Liver (tissue), 8 donors: ENCODE measurements at regions not wholly inside any gene's neighbourhood (a gene's known extent, or its start where the extent isn't known, plus 50 kb on each side); places are given as distances from the start of the nearest gene placed in this dataset.

Experiments used
- DNase-seq: peaks from one replicate; pipeline ENCODE4 v3.0.0-alpha.2; 2017; ENCODE audit warnings: low spot score
- H3K27ac ChIP-seq, 2 donors: one replicate each; pipeline ENCODE4 v1.7.0; 2013; ENCODE audit warnings: inconsistent platforms in 2 of 2, low read length in 2 of 2, control low read depth in 1 of 2, low read depth in 1 of 2, mild to moderate bottlenecking in 1 of 2
- H3K27me3 ChIP-seq, 4 donors: one replicate each; pipeline versions ENCODE4 v1.6.1 to v1.7.0; 2013; ENCODE audit warnings: low read length in 3 of 4, inconsistent platforms in 1 of 4, mild to moderate bottlenecking in 1 of 4, moderate library complexity in 1 of 4; ENCODE audit not compliant: control insufficient read depth in 4 of 4, insufficient read depth in 4 of 4
- H3K36me3 ChIP-seq, 4 donors: one replicate each; pipeline versions ENCODE4 v1.6.1 to v1.7.0; 2013; ENCODE audit warnings: low read length in 3 of 4, mild to moderate bottlenecking in 3 of 4, low read depth in 1 of 4, moderate library complexity in 1 of 4; ENCODE audit not compliant: control insufficient read depth in 4 of 4, insufficient read depth in 3 of 4
- H3K4me1 ChIP-seq, 4 donors: one replicate each; pipeline versions ENCODE4 v1.6.1 to v1.7.0; 2013; ENCODE audit warnings: low read length in 3 of 4, mild to moderate bottlenecking in 3 of 4, moderate library complexity in 1 of 4; ENCODE audit not compliant: control insufficient read depth in 4 of 4, insufficient read depth in 4 of 4
- H3K4me3 ChIP-seq, 3 donors: one replicate each; pipeline versions ENCODE4 v1.6.1 to v1.7.0; 2013; ENCODE audit warnings: low read length in 3 of 3, control low read depth in 1 of 3, low read depth in 1 of 3, mild to moderate bottlenecking in 1 of 3
- H3K9ac ChIP-seq, 2 donors: one replicate each; pipeline ENCODE4 v1.7.0; 2013; ENCODE audit warnings: low read length in 2 of 2, mild to moderate bottlenecking in 2 of 2, moderate library complexity in 2 of 2, control low read depth in 1 of 2, low read depth in 1 of 2
- H3K9me3 ChIP-seq, 4 donors: one replicate each; pipeline versions ENCODE4 v1.6.1 to v1.7.0; 2013; ENCODE audit warnings: low read length in 3 of 4; ENCODE audit not compliant: control insufficient read depth in 4 of 4
- EGR1 ChIP-seq, 2 donors: IDR thresholded peaks; 2 replicates each; pipeline ENCODE4 v1.6.1; 2016 to 2018; ENCODE audit warnings: antibody characterized with exemption in 2 of 2, low read depth in 2 of 2
- FOXA1 ChIP-seq: IDR thresholded peaks from 2 replicates; pipeline ENCODE4 v1.6.1; 2016; ENCODE audit warnings: antibody characterized with exemption
- GABPA ChIP-seq, 2 donors: IDR thresholded peaks in 1 of 2; conservative IDR thresholded peaks in 1 of 2; 2 replicates each; pipeline ENCODE4 v1.6.1; 2016; ENCODE audit warnings: antibody characterized with exemption in 2 of 2, mild to moderate bottlenecking in 1 of 2, moderate library complexity in 1 of 2
- HNF4A ChIP-seq, 2 donors: conservative IDR thresholded peaks; 2 replicates each; pipeline ENCODE4 v1.6.1; 2016; ENCODE audit warnings: antibody characterized with exemption in 2 of 2, mild to moderate bottlenecking in 2 of 2
- HNF4G ChIP-seq: IDR thresholded peaks from 2 replicates; pipeline ENCODE4 v1.6.1; 2016; ENCODE audit warnings: antibody characterized with exemption
- JUND ChIP-seq, 2 donors: IDR thresholded peaks; 2 replicates each; pipeline ENCODE4 v1.6.1; 2016; ENCODE audit warnings: antibody characterized with exemption in 2 of 2
- MAX ChIP-seq: IDR thresholded peaks from 2 replicates; pipeline ENCODE4 v1.6.1; 2016; ENCODE audit warnings: antibody characterized with exemption
- NR2F2 ChIP-seq: IDR thresholded peaks from 2 replicates; pipeline ENCODE4 v1.6.1; 2016; ENCODE audit warnings: antibody characterized with exemption
- RAD21 ChIP-seq, 2 donors: IDR thresholded peaks; 2 replicates each; pipeline ENCODE4 v1.6.1; 2016; ENCODE audit warnings: antibody characterized with exemption in 2 of 2, mild to moderate bottlenecking in 2 of 2
- REST ChIP-seq: IDR thresholded peaks from 2 replicates; pipeline ENCODE4 v1.6.1; 2016; ENCODE audit warnings: antibody characterized with exemption, mild to moderate bottlenecking
- RXRA ChIP-seq, 2 donors: IDR thresholded peaks; 2 replicates each; pipeline ENCODE4 v1.6.1; 2017 to 2018; ENCODE audit warnings: antibody characterized with exemption in 2 of 2, mild to moderate bottlenecking in 1 of 2
- SP1 ChIP-seq: IDR thresholded peaks from 2 replicates; pipeline ENCODE4 v1.6.1; 2018; ENCODE audit warnings: antibody characterized with exemption, mild to moderate bottlenecking
- TAF1 ChIP-seq: conservative IDR thresholded peaks from 2 replicates; pipeline ENCODE4 v1.6.1; 2016; ENCODE audit warnings: antibody characterized with exemption, mild to moderate bottlenecking
- YY1 ChIP-seq: IDR thresholded peaks from 2 replicates; pipeline ENCODE4 v1.6.1; 2016; ENCODE audit warnings: antibody characterized with exemption, mild to moderate bottlenecking
- ZBTB33 ChIP-seq: IDR thresholded peaks from 2 replicates; pipeline ENCODE4 v1.6.1; 2016; ENCODE audit warnings: antibody characterized with exemption
- WGBS: extraction: QIAGEN DNeasy Blood & Tissue Kit; methylation state at CpG from one replicate; pipeline ENCODE4 v1.1.7; 2013; 5-methylcytosine and 5-hydroxymethylcytosine counted together
- TF ChIP-seq, protein P1 (sequence below): fragments of 150-350 bp; IDR thresholded peaks from 2 replicates; pipeline ENCODE4 v1.5.1; 2017; ENCODE audit warnings: improper control_type of control experiment, low read depth, low read length; ENCODE audit not compliant: missing input control
- donor health status: healthy.
- donor health status: healthy.
- donor health status: healthy.
- donor health status: healthy.
- donor health status: healthy.

DNA sequence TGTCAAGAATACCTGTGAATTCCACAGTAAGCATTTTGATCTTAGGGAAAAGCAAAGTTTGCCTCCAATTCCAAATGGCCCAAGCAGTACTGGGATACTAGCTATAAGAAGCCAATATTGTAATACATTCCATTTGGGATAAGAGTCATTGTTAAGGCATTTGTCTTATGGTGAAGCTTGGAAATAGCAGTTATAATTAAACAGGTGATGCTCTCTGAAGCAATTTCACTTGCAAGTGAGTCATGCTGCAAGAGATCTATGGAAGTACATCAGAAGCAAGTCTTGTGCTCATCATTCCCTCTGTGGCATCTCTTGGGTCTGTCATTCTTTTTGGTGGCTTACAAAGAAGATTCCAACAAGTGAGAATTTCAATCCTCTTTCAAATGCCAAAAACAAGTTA, 386.4 kb upstream of the RPS6KA3 start:
- Histone ChIP-seq H3K27ac (no peak overlapping the region), H3K9me3 (no peaks in the 10 kb centered on the region), H3K36me3 (no peaks in the 10 kb centered on the region), H3K4me1 (no peaks in the 10 kb centered on the region), H3K4me3 (no peak overlapping the region), H3K27me3 (no peaks in the 10 kb centered on the region), H3K9ac (no peak overlapping the region)
- no peak for TF ChIP-seq YY1
- no peak for TF ChIP-seq SP1
- TF ChIP-seq REST: no peak
- no peak for TF ChIP-seq MAX
- TF ChIP-seq JUND (IDR thresholded peaks at IDR 0.05): no peak
- no peak for TF ChIP-seq FOXA1
- no peak for TF ChIP-seq GABPA (IDR thresholded peaks at IDR 0.05 in 1 of 2, conservative IDR thresholded peaks at IDR 0.05 in 1 of 2)
- TF ChIP-seq NR2F2: no peak
- no peak for TF ChIP-seq HNF4A (conservative IDR thresholded peaks at IDR 0.05)
- no peak for TF ChIP-seq EGR1 (IDR thresholded peaks at IDR 0.05; ENCODE audit: low read depth in 2 of 2)
- TF ChIP-seq, protein P1, sequence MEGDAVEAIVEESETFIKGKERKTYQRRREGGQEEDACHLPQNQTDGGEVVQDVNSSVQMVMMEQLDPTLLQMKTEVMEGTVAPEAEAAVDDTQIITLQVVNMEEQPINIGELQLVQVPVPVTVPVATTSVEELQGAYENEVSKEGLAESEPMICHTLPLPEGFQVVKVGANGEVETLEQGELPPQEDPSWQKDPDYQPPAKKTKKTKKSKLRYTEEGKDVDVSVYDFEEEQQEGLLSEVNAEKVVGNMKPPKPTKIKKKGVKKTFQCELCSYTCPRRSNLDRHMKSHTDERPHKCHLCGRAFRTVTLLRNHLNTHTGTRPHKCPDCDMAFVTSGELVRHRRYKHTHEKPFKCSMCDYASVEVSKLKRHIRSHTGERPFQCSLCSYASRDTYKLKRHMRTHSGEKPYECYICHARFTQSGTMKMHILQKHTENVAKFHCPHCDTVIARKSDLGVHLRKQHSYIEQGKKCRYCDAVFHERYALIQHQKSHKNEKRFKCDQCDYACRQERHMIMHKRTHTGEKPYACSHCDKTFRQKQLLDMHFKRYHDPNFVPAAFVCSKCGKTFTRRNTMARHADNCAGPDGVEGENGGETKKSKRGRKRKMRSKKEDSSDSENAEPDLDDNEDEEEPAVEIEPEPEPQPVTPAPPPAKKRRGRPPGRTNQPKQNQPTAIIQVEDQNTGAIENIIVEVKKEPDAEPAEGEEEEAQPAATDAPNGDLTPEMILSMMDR: no peak
- TF ChIP-seq RAD21 (IDR thresholded peaks at IDR 0.05): no peak
- TF ChIP-seq ZBTB33: no peak
- no peak for DNase-seq

DNA sequence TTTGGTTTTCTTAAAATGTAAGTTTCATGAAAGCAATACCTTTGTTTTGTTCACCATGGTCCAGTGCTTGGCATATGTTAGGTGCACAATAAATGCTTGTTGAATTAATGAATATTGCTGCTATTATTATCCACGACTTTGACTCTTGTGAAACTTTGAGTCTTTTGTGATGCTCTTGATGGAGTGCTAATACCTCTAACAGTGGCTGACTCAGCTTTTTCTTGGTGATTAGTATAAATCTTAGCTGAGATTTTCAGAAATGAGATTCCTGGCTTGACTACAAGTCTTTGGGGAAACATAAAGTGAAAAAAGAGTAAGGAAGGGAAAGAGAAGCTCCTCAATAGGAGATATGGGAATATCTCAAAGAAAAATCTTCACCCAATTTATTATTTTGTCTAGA, 375.2 kb upstream of the RPS6KA3 start:
- no peaks in the 10 kb centered on the region for H3K27me3 ChIP-seq
- no peak overlapping the region for H3K27ac ChIP-seq
- no peak for DNase-seq
- WGBS: 67% methylated on average over 1 of the region's 1 CpG
- no peaks in the 10 kb centered on the region for H3K4me1 ChIP-seq
- no peaks in the 10 kb centered on the region for H3K36me3 ChIP-seq
- no peak overlapping the region for H3K4me3 ChIP-seq
- no peak overlapping the region for H3K9ac ChIP-seq
- TF ChIP-seq NR2F2: no peak
- TF ChIP-seq YY1: no peak
- no peak for TF ChIP-seq RXRA (IDR thresholded peaks at IDR 0.05)
- TF ChIP-seq ZBTB33: no peak
- TF ChIP-seq HNF4G: no peak
- no peak for TF ChIP-seq GABPA (IDR thresholded peaks at IDR 0.05 in 1 of 2, conservative IDR thresholded peaks at IDR 0.05 in 1 of 2)
- TF ChIP-seq, protein P1: no peak
- TF ChIP-seq EGR1 (IDR thresholded peaks at IDR 0.05; ENCODE audit: low read depth in 2 of 2): no peak
- TF ChIP-seq TAF1: no peak
- TF ChIP-seq MAX: no peak
- peaks cover 0 to 3% (median 0%) of the 10 kb centered on the region in 4 donors for H3K9me3 ChIP-seq
